DMS153 (cell line): ENCODE measurements at regions not wholly inside any gene's neighbourhood (a gene's known extent, or its start where the extent isn't known, plus 50 kb on each side); places are given as distances from the start of the nearest gene placed in this dataset.
"Not testable (repeated sequence)": the region's sequence is repeated elsewhere in the genome, so short reads cannot be mapped to it uniquely, and the experiment has no call there.

Experiments
- DNase-seq: peaks from one replicate; lab custom pipeline; 2025; lab: John Stamatoyannopoulos, UW

GRCh38 chr14:83909507-83909906, 1620.4 kb upstream of the FLRT2 start:
- DNase-seq, result no peak

GRCh38 chr14:83912032-83912642, 1617.8 kb upstream of the FLRT2 start:
- no peak for DNase-seq

- DNase-seq, result peak; percentile 9
Measured at GRCh38 chr14:83913476-83913875, 1616.5 kb upstream of the FLRT2 start.

GRCh38 chr14:83918546-83918945, 1611.4 kb upstream of the FLRT2 start:
- no peak for DNase-seq

- not testable (repeated sequence) for DNase-seq
Measured at GRCh38 chr14:83919675-83920074, 1610.3 kb upstream of the FLRT2 start.

GRCh38 chr14:83923842-83924241, 1606.1 kb upstream of the FLRT2 start:
- DNase-seq, result no peak

- no peak for DNase-seq
Measured at GRCh38 chr14:83924259-83924658, 1605.7 kb upstream of the FLRT2 start.

- no peak for DNase-seq
Measured at GRCh38 chr14:83940253-83940652, 1589.7 kb upstream of the FLRT2 start.

GRCh38 chr14:83958359-83958758, 1571.6 kb upstream of the FLRT2 start:
- no peak for DNase-seq

GRCh38 chr14:83960832-83961512, 1569.0 kb upstream of the FLRT2 start:
- DNase-seq, result no peak

- no peak for DNase-seq
Measured at GRCh38 chr14:83969998-83970397, 1559.9 kb upstream of the FLRT2 start.

- DNase-seq, result no peak
Measured at GRCh38 chr14:83972631-83973030, 1557.3 kb upstream of the FLRT2 start.

GRCh38 chr14:83974647-83975163, 1555.2 kb upstream of the FLRT2 start:
- DNase-seq, result no peak

GRCh38 chr14:83975435-83975834, 1554.5 kb upstream of the FLRT2 start:
- no peak for DNase-seq

GRCh38 chr14:83975841-83976770, 1553.8 kb upstream of the FLRT2 start:
- DNase-seq, result no peak

- no peak for DNase-seq
Measured at GRCh38 chr14:83977583-83977982, 1552.4 kb upstream of the FLRT2 start.

GRCh38 chr14:83981676-83982258, 1548.2 kb upstream of the FLRT2 start:
- DNase-seq, result not testable (repeated sequence)

- no peak for DNase-seq
Measured at GRCh38 chr14:83988275-83988674, 1541.7 kb upstream of the FLRT2 start.

- DNase-seq, result no peak
Measured at GRCh38 chr14:83991666-83992065, 1538.3 kb upstream of the FLRT2 start.

- DNase-seq, result no peak
Measured at GRCh38 chr14:83992857-83993256, 1537.1 kb upstream of the FLRT2 start.

GRCh38 chr14:83993545-83993944, 1536.4 kb upstream of the FLRT2 start:
- no peak for DNase-seq

GRCh38 chr14:83994020-83994419, 1535.9 kb upstream of the FLRT2 start:
- DNase-seq, result no peak
